HG03280 (cell line): ENCODE measurements at regions not wholly inside any gene's neighbourhood (a gene's known extent, or its start where the extent isn't known, plus 50 kb on each side); places are given as distances from the start of the nearest gene placed in this dataset.

ENCODE experiments used
- ATAC-seq: cut with Tn5 transposase; IDR thresholded peaks from one replicate; pipeline ENCODE4 v1.9.1; 2021; ENCODE audit warnings: mild to moderate bottlenecking, moderate library complexity; ENCODE audit not compliant: unreplicated experiment

- ATAC-seq, result no peak
Observed at GRCh38 chr10:78426181-78426580, 392.5 kb downstream of the RPS24 start.

DNA sequence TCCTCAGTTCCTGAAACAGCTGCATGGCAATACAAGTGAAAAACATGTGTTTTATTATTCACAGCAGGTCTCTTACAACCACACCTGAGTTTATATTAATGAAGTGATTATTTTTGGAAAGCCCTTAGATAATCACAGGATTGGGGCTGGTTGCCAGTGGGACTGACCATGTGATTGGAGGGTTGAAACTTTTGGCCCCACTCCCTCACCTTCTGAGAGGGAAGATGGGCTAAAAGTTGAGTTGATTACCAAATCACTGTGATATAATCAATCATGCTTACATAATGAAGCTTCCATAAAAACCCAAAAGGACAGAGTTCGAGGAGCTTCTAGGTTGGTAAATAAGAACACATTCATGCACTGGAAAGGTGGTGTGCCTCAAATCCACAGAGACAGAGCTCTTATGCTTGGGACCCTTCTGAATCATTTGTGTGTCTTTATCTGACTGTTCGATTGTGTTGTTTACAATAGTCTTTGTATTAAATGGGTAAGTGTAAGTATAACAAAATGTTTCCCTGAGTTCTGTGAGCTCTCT is 393.9 kb downstream of the RPS24 start:
- ATAC-seq, result no peak

- no peak for ATAC-seq
Observed at GRCh38 chr10:78428579-78428978, 394.9 kb downstream of the RPS24 start.

GRCh38 chr10:78429984-78430383 is 396.3 kb downstream of the RPS24 start:
- no peak for ATAC-seq

DNA sequence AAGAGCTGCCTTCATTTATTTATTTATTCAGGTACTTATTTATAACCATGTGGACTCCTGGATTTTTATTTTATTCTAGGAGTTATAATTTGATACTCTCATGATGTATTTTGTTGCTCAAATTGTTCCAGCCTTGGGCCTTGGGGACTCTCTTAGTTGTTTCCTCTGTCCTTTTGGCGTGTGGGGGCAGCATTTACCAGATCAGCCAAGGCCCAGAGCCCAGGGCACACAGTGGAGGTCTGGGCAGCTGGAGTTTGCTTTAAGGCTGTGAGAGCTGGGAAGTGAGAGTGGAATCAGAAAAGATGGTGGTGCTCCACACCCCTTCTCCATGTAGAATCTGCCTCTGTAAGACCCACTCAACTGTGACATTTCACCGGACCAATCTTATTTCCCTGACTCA is 398.9 kb downstream of the RPS24 start:
- ATAC-seq, result no peak

- ATAC-seq, result no peak
Observed at GRCh38 chr10:78433076-78433595, 399.5 kb downstream of the RPS24 start.

- ATAC-seq, result no peak
Observed at GRCh38 chr10:78433766-78434535, 400.3 kb downstream of the RPS24 start.

DNA sequence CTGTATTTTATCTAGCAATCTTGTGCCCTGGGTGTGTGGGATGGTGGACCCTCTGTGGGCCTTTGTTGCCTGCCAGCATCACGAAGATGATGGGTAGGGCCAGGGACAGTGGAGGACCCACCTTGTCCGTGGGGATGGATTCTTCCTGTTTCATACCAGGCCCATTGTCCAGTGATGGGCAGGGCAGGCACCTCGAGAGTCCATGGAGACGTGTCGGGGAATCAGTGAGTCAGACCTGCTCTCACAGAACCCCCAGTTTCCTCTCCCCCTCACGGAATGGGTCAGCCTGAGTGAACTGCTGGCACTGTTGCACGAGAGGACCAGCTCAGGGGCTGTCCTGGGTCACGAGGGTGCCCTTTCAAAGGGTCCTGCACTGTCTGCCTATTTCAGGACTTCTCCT is 401.2 kb downstream of the RPS24 start:
- no peak for ATAC-seq

DNA sequence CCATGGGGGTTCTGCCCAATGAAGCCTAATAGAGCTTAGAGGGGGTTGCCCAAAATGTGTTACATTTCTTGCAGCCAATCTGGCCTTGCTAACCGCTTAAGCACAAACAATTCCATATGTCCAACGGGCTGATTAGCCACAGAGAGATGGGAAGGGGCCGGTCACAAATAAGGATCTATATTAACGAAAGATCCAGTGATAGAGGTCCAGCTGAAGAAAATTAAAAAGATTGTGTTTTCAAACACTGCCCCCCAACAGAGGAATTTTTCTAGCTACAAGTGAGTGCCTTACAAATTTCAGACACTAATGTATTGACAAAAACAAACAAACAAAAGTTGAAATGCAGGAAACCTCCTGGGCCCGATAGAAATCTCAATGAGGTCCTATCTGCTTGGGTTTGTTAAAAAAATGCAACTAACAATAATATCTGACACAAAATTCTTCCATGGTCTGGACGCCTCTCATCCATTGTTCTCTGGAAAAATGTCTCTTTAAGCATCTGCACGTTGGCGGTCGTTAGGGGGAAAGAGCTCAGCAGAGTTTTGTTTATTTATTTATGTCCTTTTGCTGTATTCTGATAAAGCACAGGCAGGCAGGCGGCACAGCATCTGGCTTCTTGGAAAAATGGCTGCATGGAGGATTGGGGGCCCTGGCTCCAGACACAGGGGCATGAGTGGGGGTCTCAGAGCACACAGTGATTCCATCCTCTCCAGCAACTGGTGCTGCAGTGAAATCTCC is 402.0 kb downstream of the RPS24 start:
- ATAC-seq, result no peak

- ATAC-seq, result no peak
Observed at GRCh38 chr10:78436222-78436573, 402.5 kb downstream of the RPS24 start.

DNA sequence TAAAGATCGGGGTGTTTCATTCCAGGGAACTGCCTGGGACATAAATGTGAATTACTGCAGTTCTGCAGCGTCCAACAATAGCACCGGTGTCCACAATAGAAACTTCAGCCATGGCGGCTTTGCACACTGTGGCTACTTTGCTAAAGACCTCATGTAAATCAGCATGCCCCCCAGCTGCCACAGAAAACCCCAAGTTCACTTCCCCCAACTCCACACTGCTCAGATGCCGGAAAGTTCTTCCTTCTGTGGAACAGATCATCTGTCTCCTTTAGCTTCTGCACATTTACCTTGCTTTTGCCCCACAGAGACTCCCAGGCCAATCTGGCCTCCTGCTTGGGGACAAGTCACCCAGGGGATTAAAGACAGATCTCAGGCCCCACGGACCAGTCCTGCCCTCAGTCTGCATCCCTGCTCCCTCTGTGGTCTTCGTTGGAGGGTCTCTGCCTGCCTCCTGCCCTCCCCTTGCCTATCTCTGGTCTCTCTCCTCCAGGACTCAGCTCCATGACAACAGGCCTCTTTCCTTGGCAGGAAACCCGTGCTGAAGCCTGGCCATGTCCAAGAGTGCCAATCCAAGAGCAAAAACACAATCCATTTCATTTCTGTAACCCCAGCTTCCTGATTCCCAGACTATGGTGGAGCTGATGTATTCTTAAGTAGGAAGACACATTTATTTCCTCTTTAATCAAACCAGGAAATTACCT is 403.2 kb downstream of the RPS24 start:
- no peak for ATAC-seq

DNA sequence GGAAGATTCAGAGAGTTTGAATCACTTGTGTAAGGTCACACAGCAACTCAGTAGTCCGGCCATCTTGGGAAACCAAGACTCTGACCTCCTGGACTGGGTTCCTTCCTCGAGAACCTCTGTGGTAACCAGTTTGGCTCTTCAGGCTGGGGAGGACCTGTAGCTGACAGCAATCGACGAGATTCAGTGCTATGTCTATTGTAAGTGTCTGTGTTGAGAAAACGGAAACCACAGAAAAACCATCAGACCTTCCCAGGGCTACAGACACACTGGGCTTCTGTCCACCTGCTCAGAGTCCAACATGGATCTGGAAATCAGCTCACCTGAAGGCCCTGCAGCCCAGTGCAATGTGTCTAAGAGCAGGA is 403.7 kb downstream of the RPS24 start:
- no peak for ATAC-seq

- ATAC-seq, result no peak
Observed at GRCh38 chr10:78437998-78438906, 404.6 kb downstream of the RPS24 start.

DNA sequence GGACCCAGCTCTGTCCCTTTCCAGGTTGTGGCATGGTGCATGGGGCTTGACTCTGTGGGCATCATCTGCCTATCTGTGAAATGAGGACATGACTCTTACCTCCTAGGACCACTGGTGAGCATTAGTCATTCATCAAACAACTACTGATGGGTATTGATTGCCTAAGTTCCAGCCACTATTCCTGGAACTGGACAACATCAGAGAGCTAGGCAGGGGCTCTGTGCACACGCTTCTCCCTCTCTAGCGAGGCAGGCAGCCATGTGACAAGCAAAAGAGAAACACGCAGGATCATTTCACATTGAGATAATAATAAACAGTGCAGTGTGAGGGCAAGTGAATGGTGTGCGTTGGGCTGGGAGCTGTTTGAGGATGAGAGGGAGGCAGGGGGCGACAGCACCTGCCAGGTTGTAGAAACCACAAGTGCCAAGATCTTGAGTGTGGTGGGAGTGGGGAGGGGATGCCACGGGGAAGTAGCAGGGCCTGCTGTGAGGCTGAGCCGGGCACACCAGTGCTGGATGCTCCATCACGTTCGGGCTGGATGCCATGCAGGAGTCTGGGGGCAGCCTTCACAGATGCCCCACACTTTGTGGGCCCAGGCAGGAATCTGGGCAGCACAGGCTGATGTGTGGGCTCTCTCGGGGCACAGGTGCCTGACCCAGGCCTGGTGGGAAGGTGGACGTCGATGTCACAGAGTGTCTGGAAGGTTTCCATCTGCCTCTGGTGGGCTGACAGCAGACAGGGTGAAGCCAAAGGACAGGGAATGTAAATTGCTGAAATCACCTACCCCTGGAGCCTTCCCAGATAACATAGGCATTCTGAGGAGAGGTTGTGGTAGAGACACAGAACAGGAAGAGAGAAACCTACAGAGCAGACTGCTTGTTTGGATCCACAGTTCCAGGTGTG is 405.5 kb downstream of the RPS24 start:
- ATAC-seq, result no peak

- ATAC-seq, result no peak
Observed at GRCh38 chr10:78441010-78441409, 407.3 kb downstream of the RPS24 start.

DNA sequence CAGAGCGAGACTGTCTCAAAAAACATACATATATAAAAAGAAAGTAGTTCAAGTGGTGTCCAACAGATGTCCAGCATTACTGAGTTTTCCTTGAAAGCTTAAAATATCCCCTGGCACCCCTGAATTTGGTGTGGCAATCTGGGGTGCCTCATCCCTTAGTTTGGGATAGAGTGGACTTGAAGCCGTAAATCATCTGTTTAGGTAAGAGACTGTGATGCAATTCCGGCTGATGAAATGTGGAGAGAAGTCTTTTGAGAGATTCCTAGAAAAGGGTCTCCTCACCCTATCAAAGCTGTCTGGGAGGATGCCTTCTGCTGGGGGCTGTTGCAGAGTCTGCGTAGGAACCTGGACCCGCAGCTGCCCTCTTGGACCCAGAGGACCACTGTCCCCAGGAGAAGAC is 408.0 kb downstream of the RPS24 start:
- ATAC-seq, result no peak

DNA sequence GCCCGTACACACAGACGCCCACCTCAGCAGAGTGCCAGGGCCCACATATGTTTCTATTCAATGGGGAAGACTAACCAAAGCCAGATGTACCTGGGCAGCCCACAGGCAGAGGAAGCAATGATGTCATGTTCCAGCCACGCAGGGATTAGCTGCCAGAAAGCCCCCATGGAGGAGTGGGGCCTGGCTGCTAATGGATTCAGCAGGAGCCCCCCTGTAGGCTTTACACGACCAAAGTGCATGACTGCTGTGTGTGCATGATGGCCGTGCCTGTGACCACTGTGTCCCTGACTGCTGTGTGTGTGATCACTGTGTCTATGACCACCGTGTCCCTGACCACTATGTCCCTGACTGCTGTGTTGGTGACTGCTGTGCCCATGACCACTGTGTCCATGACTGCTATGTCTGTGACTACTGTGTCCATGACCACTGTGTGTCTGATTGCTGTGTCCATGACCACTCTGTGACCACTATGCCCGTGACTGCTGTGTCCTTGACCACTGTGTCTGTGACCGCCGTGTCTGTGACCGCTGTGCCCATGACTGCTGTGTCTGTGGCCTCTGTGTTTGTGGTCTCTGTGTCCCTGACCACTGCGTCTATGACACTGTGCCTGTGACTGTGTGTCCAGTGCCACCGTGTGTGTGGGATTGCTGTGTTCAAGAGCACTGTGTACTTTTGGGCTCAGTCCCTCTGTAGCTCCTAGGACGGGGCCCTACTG is 409.3 kb downstream of the RPS24 start:
- ATAC-seq, result no peak

DNA sequence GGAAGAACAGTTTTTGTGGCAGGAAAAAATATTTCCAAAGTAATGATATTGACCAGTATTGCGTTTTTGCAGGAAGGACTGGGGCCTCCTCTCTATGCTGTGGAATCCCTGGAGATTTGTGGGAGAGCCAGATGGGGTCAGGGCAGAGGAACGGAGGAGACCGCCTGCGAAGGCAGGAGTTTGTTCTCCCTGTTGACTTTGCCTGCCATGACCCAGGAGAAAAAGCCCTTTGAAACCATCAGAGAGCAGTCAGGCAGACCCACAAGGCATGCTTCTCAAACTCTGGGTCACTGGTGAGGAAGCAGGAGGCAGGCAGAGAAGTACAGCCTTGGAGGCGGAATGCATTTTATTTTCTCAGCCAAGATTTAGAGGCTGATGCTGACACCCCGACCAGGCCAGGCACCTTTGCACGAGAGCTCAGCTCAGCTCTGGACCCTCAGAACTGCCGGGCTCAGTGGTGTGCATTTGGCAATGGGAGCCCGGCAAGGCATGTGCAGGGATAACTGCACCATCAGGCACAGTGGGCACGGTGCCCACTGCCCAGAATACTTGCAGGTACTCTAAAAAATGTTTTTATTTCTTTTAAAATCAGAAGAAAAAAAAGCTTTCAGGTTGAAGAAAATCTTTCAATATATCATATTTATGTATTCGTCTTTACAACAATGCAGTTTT is 410.4 kb downstream of the RPS24 start:
- ATAC-seq, result no peak
